PFSK-1 (cell line): ENCODE measurements at regions not wholly inside any gene's neighbourhood (a gene's known extent, or its start where the extent isn't known, plus 50 kb on each side); places are given as distances from the start of the nearest gene placed in this dataset.

ENCODE experiments used
- FOXP2 ChIP-seq: optimal IDR thresholded peaks from 2 replicates; pipeline ENCODE3; 2011; ENCODE audit warnings: borderline replicate concordance, control low read depth, inconsistent platforms; ENCODE audit not compliant: insufficient read depth; ENCODE audit errors: extremely low read length, extremely low read depth
- POLR2AphosphoS5 ChIP-seq: IDR thresholded peaks from 2 replicates; pipeline ENCODE4 v1.6.1; 2012; ENCODE audit warnings: low read depth, mild to moderate bottlenecking, control low read depth, low read length, moderate library complexity
- SIN3A ChIP-seq: IDR thresholded peaks from 2 replicates; pipeline ENCODE4 v1.6.1; 2012; ENCODE audit warnings: mild to moderate bottlenecking, low read length, moderate library complexity, borderline replicate concordance; ENCODE audit not compliant: insufficient read depth
- TAF1 ChIP-seq: IDR thresholded peaks from 2 replicates; pipeline ENCODE4 v1.6.1; 2012; ENCODE audit warnings: low read length, control low read depth, borderline replicate concordance; ENCODE audit not compliant: insufficient read depth
- TF ChIP-seq, protein P1 (sequence below), 2 experiments: IDR thresholded peaks; 2 replicates each; pipeline versions ENCODE4 v1.6.1 to v1.8.0; 2011 to 2012; ENCODE audit warnings: low read depth in 2 of 2, low read length in 2 of 2, control low read depth in 1 of 2, inconsistent platforms in 1 of 2, mild to moderate bottlenecking in 1 of 2, moderate library complexity in 1 of 2; ENCODE audit not compliant: insufficient read depth in 1 of 2

DNA sequence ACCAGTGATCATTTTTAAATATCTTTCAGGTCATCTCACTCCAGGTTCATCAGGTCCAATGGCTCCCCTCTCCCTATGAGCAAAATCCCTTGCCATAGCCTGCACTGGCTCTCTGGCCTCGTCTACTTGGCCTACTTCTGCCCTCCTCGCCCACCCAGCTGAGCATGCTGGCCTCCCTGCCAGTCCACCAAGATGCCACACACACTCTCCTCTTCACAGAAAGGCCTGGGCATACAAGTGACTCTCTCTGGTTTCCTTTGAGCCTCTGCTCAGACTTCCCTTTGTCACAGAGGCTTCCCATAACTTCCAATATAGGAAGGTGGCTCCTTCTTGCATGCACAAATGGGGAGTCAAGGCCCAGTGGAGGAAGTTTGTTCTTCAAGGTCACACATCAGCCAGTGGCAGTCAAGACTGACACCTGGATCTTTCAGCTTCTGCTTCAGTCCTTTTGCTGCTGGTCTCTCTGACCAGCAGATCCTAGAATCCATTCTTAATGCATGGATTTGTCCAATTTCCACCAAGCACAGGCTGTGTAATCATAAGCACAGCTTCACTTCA lies 223.2 kb upstream of the HES1 start:
- TF ChIP-seq SIN3A = no peak
- TF ChIP-seq TAF1 = no peak
- no peak for TF ChIP-seq FOXP2
- TF ChIP-seq, protein P1, sequence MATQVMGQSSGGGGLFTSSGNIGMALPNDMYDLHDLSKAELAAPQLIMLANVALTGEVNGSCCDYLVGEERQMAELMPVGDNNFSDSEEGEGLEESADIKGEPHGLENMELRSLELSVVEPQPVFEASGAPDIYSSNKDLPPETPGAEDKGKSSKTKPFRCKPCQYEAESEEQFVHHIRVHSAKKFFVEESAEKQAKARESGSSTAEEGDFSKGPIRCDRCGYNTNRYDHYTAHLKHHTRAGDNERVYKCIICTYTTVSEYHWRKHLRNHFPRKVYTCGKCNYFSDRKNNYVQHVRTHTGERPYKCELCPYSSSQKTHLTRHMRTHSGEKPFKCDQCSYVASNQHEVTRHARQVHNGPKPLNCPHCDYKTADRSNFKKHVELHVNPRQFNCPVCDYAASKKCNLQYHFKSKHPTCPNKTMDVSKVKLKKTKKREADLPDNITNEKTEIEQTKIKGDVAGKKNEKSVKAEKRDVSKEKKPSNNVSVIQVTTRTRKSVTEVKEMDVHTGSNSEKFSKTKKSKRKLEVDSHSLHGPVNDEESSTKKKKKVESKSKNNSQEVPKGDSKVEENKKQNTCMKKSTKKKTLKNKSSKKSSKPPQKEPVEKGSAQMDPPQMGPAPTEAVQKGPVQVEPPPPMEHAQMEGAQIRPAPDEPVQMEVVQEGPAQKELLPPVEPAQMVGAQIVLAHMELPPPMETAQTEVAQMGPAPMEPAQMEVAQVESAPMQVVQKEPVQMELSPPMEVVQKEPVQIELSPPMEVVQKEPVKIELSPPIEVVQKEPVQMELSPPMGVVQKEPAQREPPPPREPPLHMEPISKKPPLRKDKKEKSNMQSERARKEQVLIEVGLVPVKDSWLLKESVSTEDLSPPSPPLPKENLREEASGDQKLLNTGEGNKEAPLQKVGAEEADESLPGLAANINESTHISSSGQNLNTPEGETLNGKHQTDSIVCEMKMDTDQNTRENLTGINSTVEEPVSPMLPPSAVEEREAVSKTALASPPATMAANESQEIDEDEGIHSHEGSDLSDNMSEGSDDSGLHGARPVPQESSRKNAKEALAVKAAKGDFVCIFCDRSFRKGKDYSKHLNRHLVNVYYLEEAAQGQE (IDR thresholded peaks at IDR 0.05; ENCODE audit: insufficient read depth in 1 of 2, low read depth in 2 of 2, low read length in 2 of 2) = no peak

DNA sequence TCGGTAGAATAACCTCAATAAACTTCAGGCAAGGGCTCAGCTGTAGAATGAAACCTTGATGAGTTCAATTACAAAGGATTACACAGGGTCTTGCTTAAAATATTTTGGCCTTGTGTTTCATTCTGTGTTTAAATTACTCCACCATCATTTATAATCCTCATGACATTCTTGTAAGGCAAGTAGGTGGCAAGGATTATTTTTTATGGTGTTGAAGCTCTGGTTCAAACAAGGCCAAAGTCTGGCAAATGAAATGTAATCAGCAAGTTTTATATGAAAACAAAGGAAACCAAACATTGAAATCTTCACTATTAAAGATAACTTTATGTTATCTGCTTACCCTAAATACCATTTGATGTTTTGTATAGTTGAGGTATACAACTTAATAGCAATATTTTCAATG lies 221.3 kb upstream of the HES1 start:
- TF ChIP-seq TAF1 (no peak), POLR2AphosphoS5 (no peak), FOXP2 (no peak), SIN3A (no peak)
- TF ChIP-seq, protein P1 (IDR thresholded peaks at IDR 0.05; ENCODE audit: insufficient read depth in 1 of 2, low read depth in 2 of 2, low read length in 2 of 2) = no peak

GRCh38 chr3:193915099-193915498 lies 220.8 kb upstream of the HES1 start:
- no peak for TF ChIP-seq FOXP2
- TF ChIP-seq POLR2AphosphoS5 = no peak
- no peak for TF ChIP-seq TAF1
- TF ChIP-seq, protein P1 (IDR thresholded peaks at IDR 0.05; ENCODE audit: insufficient read depth in 1 of 2, low read depth in 2 of 2, low read length in 2 of 2) = no peak
- TF ChIP-seq SIN3A = no peak

DNA sequence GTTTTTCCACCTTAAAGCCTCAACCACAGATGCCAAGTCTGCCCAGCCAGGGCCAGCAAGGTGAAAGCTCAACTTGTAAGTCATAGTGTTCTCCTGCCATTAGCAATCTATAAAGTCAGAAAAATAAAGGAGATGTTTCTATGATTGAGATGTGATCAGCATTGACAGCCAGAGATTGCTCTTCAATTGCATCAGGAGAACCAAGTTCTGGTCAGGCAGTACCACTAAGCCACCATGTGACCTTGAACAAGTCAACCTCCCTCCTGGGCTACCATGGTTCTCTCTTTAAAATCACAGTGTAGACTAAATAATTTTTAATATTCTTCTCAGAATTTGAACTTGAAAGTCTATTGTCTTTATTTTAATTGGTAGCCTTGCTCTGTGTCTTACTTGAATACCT lies 220.3 kb upstream of the HES1 start:
- TF ChIP-seq POLR2AphosphoS5 (no peak), TAF1 (no peak), FOXP2 (no peak), SIN3A (no peak)
- TF ChIP-seq, protein P1 (IDR thresholded peaks at IDR 0.05; ENCODE audit: insufficient read depth in 1 of 2, low read depth in 2 of 2, low read length in 2 of 2) = no peak

DNA sequence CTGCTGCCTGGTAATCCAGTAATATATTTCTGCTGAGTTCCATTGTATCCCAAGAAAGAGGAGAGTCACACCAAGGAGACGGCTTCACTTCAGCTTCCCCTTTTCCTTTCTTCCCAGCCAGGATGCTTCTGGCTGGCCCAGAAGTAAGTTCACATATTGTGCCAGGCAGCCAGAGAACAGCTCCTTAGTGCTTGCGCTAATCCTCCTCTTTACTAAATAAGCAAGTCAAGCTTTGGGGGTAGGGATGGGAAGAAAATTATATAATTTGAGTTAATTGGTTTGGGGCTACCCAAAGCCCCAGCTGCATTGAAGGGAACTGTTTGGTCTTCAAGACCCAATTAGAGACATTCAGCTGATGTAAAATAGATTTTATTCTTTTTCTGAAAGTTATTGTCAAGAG lies 218.8 kb upstream of the HES1 start:
- TF ChIP-seq POLR2AphosphoS5 = no peak
- TF ChIP-seq FOXP2 = no peak
- TF ChIP-seq TAF1 = no peak
- TF ChIP-seq, protein P1 (IDR thresholded peaks at IDR 0.05; ENCODE audit: insufficient read depth in 1 of 2, low read depth in 2 of 2, low read length in 2 of 2) = no peak
- TF ChIP-seq SIN3A = no peak
